Stimulated activated effector memory CD8-positive, alpha-beta T cell treated with anti-CD3 and anti-CD28 coated beads, Interleukin-12 subunit alpha, Interleukin-12 subunit beta, amount 100 ng/mL, for 72 hours (primary cell): ENCODE measurements at regions not wholly inside any gene's neighbourhood (a gene's known extent, or its start where the extent isn't known, plus 50 kb on each side); places are given as distances from the start of the nearest gene placed in this dataset.

Experiments
- ATAC-seq: fragments of 150-1000 bp; cut with Tn5 transposase; 2 replicates; pipeline ENCODE4 v1.10.0; 2021
- DNase-seq, 2 donors: peaks; one replicate each; pipeline ENCODE4 v3.0.0; 2021 to 2022; ENCODE audit warnings: low spot score in 2 of 2
- H3K27ac Mint-ChIP-seq: one replicate; pipeline ENCODE4 v1.8.0; 2022; ENCODE audit warnings: mild to moderate bottlenecking, mixed read lengths
- H3K36me3 Mint-ChIP-seq: one replicate; pipeline ENCODE4 v1.8.0; 2022; ENCODE audit warnings: mild to moderate bottlenecking, mixed read lengths
- H3K4me1 Mint-ChIP-seq: one replicate; pipeline ENCODE4 v1.8.0; 2022; ENCODE audit warnings: mixed read lengths
- H3K4me3 Mint-ChIP-seq: one replicate; pipeline ENCODE4 v1.8.0; 2022; ENCODE audit warnings: mild to moderate bottlenecking, mixed read lengths
- H3K9me3 Mint-ChIP-seq: one replicate; pipeline ENCODE4 v1.8.0; 2022; ENCODE audit warnings: mixed read lengths

DNA sequence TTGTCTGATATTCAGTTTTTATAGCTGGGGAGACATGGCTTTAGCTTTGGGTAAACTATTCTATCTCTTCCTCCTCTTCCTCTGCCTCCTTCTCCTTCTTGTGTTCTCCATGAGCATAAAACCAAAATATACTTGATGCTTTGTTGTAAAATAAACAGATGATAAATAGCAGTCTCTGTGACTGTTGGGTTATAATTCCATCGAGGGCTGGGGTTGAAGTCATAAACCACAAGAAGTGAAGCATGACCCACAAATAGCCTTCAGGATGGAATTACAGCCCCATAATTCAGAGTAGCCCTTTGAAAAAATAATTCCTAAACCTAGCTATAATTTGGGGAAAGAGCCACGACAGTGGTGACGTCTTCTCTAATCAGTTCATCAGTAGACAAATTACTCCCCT, 177.7 kb downstream of the SNX19 start:
- DNase-seq (no peak), ATAC-seq (no peak)
- H3K4me1 Mint-ChIP-seq = peaks cover 5% of the 10 kb centered on the region
- H3K9me3 Mint-ChIP-seq = peaks cover 16% of the 10 kb centered on the region
- no peak overlapping the region for H3K27ac Mint-ChIP-seq
- H3K4me3 Mint-ChIP-seq = no peak overlapping the region
- H3K36me3 Mint-ChIP-seq = no peaks in the 10 kb centered on the region

DNA sequence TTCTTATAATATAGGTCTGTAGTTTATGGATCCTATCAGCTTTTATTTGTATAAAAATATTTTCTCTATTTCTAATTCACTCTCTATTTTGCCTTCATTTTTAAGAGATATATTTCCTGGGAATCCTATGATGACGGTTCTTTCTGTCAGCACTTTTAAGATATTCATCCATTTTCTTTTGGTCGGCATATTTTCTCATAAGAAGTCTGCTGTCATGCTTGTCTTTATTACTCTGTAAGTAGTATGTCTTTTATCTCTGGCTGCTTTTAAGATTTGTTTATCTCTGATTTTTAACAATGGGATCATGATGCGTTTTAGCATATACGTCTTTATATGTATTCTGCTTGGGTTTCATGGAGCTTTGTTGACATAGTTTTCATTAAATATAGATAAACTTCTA, 175.5 kb downstream of the SNX19 start:
- Mint-ChIP-seq H3K27ac (no peak overlapping the region), H3K4me3 (no peak overlapping the region), H3K9me3 (peaks cover 11% of the 10 kb centered on the region), H3K4me1 (peaks cover 5% of the 10 kb centered on the region), H3K36me3 (no peaks in the 10 kb centered on the region)
- DNase-seq (no peak), ATAC-seq (no peak)

DNA sequence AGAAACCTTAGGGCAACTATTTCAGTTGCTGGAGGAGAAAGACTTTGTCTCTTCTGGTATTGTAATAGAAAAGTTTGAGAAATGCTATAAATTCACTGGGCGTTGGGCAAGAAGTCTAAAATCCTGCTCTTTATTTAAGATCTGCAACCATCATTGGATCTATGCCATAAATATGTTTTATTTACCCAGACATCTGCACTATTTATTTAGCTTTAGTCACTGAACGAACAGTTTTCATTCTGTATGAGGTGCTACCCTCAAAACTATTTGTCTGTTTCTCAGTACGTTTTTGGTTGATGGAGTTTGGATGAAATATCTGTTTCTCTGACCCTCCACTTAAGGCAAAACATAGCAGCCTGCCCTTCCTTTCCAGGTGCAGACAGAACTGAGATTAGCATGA, 171.5 kb downstream of the SNX19 start:
- Mint-ChIP-seq H3K36me3 (no peaks in the 10 kb centered on the region), H3K4me3 (no peak overlapping the region), H3K27ac (no peak overlapping the region), H3K9me3 (peaks cover 8% of the 10 kb centered on the region), H3K4me1 (no peaks in the 10 kb centered on the region)
- no peak for ATAC-seq
- no peak for DNase-seq

DNA sequence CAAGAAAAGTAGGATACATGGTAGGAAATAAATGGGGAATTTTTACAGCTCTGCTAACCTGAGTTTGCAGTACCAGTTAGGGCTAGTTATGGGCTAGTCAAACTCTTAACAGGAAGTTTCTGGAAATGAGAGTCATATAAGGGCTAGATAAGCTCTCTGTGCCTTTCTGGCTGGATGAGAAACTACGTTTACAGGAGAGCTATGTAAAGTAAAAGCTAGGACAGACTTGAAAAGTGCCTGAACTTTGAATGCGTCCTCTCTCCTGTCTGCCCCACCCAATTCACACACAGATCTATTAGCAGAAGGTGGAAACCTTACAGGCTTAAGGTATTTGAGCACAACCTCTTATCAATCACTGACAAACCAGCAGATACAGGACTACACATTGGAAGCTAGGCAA, 167.1 kb downstream of the SNX19 start:
- Mint-ChIP-seq H3K9me3 (no peaks in the 10 kb centered on the region), H3K4me1 (no peaks in the 10 kb centered on the region), H3K4me3 (no peak overlapping the region), H3K36me3 (no peaks in the 10 kb centered on the region), H3K27ac (no peak overlapping the region)
- ATAC-seq = no peak
- DNase-seq = no peak

DNA sequence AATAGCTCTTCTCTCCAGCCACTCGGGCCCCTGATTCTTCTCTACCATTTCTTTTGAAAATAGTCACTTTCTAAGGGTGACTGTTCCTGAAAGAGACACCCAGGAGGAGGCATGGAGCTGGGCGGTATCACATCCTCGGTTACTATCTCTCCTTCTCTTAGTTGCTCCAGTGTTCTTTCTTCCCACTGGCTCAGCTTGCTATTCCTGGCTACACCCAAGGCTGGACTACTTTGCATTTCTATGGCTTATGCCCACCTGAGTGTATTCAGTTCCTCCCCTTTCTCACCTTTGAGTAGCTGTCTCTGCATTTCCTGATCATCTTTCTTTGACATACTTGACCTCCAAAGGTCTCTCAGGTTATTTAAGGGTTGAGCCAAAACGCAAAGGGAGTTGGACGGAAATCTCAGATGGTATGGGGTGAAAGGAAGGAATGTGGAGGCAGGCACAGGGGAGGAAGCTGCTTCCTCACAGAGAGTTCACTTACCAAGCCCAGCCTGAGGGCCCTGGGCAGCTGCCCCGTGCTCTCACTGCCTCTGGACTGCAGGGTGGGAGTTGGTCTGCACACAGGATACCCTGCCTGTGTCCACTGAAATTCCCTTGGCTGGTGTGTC, 155.7 kb downstream of the SNX19 start:
- ATAC-seq (peak; percentile 34), DNase-seq (peak in 1 of 2 donors; percentile 10)
- no peaks in the 10 kb centered on the region for H3K36me3 Mint-ChIP-seq
- no peak overlapping the region for H3K27ac Mint-ChIP-seq
- no peak overlapping the region for H3K4me3 Mint-ChIP-seq
- no peaks in the 10 kb centered on the region for H3K9me3 Mint-ChIP-seq
- H3K4me1 Mint-ChIP-seq = no peaks in the 10 kb centered on the region

DNA sequence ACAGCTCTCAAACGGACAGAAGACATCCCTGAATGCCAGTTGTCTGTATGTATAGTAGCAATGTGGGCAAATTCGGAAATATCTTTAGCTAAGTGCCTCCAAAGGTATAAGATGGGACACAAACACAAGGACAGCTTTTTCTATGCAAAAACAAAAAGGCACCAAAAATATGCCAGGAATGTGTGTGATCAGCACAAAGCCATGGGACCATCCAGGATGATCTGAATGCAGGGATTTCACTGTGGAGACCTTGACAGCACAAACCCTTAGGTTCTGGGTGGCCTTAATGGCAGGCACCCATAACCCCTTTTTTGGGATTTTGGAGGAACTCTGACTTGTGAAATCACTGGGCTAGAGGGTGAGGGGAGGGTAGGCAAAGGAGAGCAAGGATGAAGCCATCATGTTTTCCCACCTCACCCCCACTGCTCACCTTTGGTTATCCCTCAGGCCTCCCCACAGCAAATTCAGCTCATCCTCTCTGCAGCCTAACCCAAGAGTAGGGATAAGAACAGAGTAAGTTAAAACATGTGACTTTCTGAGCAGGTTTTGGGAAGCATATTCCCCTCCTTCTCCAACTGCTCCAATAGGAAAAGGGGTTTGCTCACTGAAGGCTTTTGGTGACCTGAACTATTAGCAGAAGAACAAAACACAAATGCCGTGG, 154.6 kb downstream of the SNX19 start:
- no peaks in the 10 kb centered on the region for H3K9me3 Mint-ChIP-seq

DNA sequence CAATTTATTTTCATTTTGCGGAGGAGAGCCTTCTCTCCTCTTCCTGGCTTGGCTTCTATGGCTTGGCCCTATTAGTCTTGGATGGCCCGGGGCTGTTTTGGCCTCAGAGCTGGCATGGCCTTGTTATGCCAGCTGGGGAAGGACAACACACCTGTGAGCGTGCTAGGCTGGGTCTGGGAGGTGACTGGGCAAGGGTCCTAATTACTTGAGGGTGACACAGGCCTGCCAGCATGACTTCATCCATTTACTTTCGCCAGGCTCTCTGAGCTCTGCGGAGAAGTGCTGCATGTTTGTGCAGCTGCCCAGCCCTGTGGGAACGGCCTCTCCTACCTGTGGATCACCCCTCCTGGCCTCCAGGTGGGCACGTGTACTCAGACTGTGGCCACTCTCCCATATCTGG, 153.6 kb downstream of the SNX19 start:
- Mint-ChIP-seq H3K4me1 (peaks cover 10% of the 10 kb centered on the region), H3K9me3 (no peaks in the 10 kb centered on the region), H3K27ac (no peak overlapping the region), H3K36me3 (no peaks in the 10 kb centered on the region), H3K4me3 (no peak overlapping the region)
- DNase-seq (peak in 1 of 2 donors; percentile 18), ATAC-seq (no peak)

More for the DNA sequence above, 154.6 kb downstream of the SNX19 start:
- DNase-seq = peak in 1 of 2 donors; percentile 12
- Mint-ChIP-seq H3K36me3 (no peaks in the 10 kb centered on the region), H3K4me1 (peaks cover 9% of the 10 kb centered on the region), H3K4me3 (no peak overlapping the region), H3K27ac (no peak overlapping the region)
- no peak for ATAC-seq

DNA sequence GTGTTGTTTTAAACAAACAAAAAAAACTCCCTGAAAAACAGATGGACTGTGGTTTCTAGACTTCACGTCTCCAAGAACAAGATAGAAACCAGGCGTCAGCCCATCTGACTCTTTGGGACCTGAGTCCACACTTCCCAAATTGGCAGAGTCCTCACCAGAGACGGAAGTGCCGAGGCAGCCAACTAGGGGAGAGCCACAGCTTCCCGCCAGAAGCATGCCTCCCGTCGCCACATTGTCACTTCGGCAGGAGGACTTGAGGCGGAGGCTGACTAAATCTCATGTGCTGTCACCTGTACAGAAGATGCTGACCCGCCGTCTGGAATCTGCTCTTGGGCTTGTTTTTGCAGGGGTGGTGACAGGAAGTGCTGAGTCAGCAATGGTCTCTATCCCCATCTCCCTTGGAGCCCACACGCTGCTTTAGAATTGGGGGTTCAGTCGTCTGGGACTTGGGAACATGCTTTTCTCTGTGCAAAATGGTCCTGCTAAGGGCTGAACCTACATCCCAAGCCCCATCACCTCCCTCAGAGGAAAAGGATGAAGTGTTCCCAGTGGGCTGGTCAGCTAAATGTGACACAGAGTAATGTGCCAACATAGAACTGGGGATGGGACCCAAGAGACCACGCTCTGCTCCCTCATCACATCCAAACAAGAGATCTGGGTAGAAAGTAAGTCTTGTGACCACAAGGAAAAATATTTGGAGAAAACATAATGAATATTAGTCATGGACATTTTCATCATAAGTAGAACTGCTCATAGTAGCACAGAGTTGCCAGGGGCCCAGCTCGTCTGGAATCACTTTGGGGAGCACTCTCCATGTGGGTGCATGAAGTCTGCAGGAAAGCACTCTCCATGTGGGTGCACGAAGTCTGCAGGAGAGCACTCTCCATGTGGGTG, 152.9 kb downstream of the SNX19 start:
- Mint-ChIP-seq H3K4me3 (no peak overlapping the region), H3K4me1 (peaks cover 10% of the 10 kb centered on the region), H3K27ac (no peak overlapping the region), H3K36me3 (no peaks in the 10 kb centered on the region), H3K9me3 (no peaks in the 10 kb centered on the region)
- DNase-seq (no peak), ATAC-seq (no peak)

DNA sequence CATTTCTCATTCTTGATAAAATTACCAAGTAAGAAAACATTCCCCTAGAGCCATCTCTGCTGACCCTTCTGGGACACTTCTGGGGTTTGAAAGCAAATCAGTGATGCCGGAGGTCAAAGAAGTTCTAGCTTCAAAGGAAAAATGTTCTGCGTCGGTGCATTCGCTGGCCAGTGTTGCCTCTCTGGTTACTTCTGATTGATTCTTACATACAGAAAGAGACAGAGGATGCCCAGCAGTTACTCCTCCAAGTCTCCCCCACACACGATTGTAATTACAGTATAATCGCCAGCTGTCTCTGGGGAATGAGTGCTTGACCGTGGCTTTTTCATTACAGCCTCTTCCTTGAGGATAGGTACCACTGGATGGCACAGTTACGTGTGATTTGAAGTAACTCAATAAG, 150.9 kb downstream of the SNX19 start:
- ATAC-seq = no peak
- Mint-ChIP-seq H3K4me3 (no peak overlapping the region), H3K9me3 (no peaks in the 10 kb centered on the region), H3K27ac (no peak overlapping the region), H3K36me3 (no peaks in the 10 kb centered on the region), H3K4me1 (peaks cover 10% of the 10 kb centered on the region)
- peak in 1 of 2 donors; percentile 12 for DNase-seq

DNA sequence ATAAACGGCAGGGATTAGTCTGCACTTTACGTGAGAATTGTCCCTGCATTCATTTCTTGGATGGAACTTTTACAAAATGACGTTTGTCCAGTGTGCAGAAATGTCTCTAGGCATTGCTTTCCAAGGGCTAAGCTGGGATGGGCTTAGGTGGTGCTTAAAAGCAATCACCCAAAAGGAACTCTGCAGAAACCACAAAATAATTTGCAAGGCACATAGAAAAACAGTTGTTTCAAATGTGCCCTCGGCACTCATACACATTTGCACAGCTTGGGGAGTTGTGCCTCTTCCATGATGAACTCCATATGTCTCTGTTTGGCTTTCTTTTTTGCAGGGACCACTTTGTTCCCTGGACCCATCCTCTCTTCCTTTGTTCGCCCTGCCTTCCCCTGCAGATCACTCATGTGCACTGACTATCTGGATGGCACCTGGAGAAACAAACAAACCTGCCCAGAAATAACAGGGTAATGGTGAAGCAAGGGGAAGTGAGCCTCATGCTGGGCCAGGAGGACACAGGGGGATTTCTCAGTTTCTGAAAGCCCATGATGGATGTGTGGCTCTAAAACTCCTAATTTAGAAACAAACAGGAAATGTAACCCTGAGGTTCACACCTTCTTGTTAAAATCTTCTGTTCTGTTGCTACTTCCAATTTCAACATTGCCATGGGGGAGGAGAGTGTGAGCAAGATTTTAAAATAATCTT, 150.2 kb downstream of the SNX19 start:
- no peaks in the 10 kb centered on the region for H3K36me3 Mint-ChIP-seq

DNA sequence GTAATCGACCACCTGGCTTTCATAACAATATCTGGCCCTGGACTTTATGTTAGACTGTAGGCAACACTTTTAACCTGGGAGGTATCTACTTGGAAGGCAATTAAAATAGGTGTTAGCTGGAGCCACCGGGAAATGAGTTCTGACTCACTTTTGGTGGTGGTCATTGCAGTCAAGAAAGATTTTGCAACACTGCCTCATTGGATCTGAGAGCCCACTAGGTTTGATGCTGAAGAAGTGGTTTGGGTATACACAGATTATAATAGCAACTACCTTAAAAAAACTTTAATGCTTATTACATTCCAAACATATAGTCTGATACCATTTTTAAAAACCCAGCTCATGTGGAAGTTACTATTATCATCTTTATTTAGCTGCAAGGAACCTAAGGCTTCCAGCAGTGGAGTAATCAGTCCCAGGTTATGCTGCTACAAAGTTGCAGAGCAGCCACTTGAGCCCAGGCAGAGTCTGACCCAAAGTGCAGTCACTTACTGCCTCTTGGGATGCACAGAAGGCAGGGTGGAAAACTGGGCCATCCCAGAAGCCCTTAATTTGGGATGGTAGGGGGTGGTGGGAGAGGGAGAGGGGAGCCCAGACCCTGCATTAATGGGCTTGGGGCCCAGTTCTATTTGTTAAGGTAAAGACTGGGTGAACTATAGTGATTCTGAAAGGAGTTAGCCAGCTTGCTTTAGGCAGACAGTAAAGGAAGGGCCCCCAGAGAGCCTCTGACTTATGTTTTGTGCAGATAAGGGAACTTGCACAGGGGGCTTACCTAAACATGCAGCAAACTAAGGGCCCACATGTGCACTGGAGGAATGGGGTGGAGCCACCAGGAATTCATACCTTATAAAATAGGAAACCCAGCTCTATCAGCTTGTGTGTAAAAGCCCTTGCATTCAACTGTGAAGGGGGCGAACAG, 149.4 kb downstream of the SNX19 start:
- ATAC-seq (no peak), DNase-seq (no peak)
- Mint-ChIP-seq H3K27ac (no peak overlapping the region), H3K9me3 (no peaks in the 10 kb centered on the region), H3K4me3 (no peak overlapping the region), H3K4me1 (peaks cover 10% of the 10 kb centered on the region), H3K36me3 (no peaks in the 10 kb centered on the region)

More for the DNA sequence above, 150.2 kb downstream of the SNX19 start:
- ATAC-seq (no peak), DNase-seq (no peak)
- Mint-ChIP-seq H3K4me1 (peaks cover 10% of the 10 kb centered on the region), H3K27ac (no peak overlapping the region), H3K4me3 (no peak overlapping the region), H3K9me3 (no peaks in the 10 kb centered on the region)

DNA sequence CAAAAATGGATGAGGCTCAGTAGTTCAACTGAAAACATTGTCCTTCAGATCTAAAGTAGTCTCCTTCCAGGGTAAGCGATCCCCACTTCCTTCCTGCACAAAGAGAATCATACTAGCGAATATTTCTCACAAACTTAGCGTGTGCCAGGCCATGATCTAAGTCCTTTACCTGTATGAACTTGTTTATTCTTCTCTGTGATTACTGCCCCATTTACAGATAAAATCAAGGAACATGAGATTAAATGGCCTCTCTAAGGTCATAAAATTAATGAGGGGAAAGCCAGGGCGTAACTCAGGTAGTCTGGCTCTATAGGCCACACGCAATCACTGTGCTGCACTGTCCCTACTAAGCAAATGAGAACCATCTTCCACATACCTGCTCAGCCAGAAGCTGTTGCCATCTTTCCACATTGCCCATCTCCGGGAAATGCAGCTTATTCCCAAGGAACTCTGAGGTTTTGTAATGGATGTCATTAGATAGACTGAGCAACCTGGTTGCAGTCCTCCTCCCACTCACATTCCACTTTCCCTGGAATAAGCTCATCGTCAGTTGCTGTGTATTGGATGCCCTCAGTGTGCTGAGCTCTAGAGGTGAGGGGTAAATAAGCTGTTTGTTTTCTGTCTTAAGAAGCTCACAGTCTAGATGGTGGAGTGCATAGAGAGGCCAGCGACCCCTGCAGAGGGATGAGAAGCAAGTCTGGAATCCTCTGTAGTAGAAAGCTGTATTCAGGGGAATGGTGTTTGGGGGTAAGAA, 146.3 kb downstream of the SNX19 start:
- Mint-ChIP-seq H3K4me1 (peaks cover 10% of the 10 kb centered on the region), H3K36me3 (no peaks in the 10 kb centered on the region), H3K27ac (no peak overlapping the region), H3K4me3 (no peak overlapping the region), H3K9me3 (no peaks in the 10 kb centered on the region)
- ATAC-seq (no peak), DNase-seq (no peak)

DNA sequence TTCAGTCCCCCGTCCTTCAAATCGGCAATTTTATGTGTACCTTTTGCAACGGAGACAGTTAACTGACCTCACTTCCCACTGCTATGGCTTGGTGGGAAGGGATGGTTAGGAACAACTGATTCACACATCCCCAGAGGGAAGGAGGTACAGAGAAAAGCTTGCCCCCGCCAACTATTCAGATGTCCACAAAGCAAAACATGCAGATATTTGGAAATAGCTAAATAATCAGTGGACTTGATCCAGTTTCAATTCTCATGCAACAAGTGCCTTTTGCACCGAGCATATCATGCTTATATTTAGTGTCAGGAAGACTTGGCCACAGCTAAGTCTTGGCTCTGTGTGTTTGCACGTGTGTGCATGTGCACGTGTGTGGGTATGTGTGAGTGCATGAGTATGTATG, 144.6 kb downstream of the SNX19 start:
- DNase-seq = no peak
- no peak overlapping the region for H3K4me3 Mint-ChIP-seq

More for the DNA sequence above, 144.6 kb downstream of the SNX19 start:
- no peak overlapping the region for H3K27ac Mint-ChIP-seq
- no peaks in the 10 kb centered on the region for H3K9me3 Mint-ChIP-seq
- peaks cover under 1% of the 10 kb centered on the region for H3K4me1 Mint-ChIP-seq
- no peaks in the 10 kb centered on the region for H3K36me3 Mint-ChIP-seq
- ATAC-seq = no peak
